Adrenal gland (tissue), 9 donors: ENCODE measurements at regions not wholly inside any gene's neighbourhood (a gene's known extent, or its start where the extent isn't known, plus 50 kb on each side); places are given as distances from the start of the nearest gene placed in this dataset.

Source experiments
- DNase-seq, 7 donors: peaks; one replicate each; pipeline ENCODE4 v3.0.0-alpha.2; 2019 to 2020
- H3K27ac ChIP-seq, 5 donors: fragments of 200-600 bp; sonication (generic) in 4 of 5; 1 replicate in 3 of 5; 2 replicates in 2 of 5; pipeline versions ENCODE4 v1.5.1 to v1.8.0; 2016 to 2020; ENCODE audit warnings: mild to moderate bottlenecking in 1 of 5
- H3K27me3 ChIP-seq: fragments of 200-600 bp; 2 replicates; pipeline ENCODE4 v1.8.0; 2021
- H3K36me3 ChIP-seq, 2 donors: fragments of 200-600 bp; replicated peaks in 1 of 2; 1 replicate in 1 of 2; 2 replicates in 1 of 2; pipeline versions ENCODE4 v1.5.1 to v1.8.0; 2018 to 2022
- H3K4me1 ChIP-seq, 2 donors: fragments of 200-600 bp; replicated peaks in 1 of 2; 1 replicate in 1 of 2; 2 replicates in 1 of 2; pipeline versions ENCODE4 v1.5.1 to v1.8.0; 2018 to 2021
- H3K4me3 ChIP-seq, 4 donors: fragments of 200-600 bp; sonication (generic) in 3 of 4; one replicate each; pipeline ENCODE4 v1.5.1; 2016 to 2018
- H3K9me3 ChIP-seq, 3 donors: fragments of 200-600 bp; sonication (generic) in 1 of 3; replicated peaks in 1 of 3; 1 replicate in 2 of 3; 2 replicates in 1 of 3; pipeline versions ENCODE4 v1.5.1 to v1.8.0; 2016 to 2021
- CTCF ChIP-seq, 6 experiments: fragments of 450-650 bp in 4 of 6; fragments of 200-600 bp in 2 of 6; sonication (generic) in 1 of 6; IDR thresholded peaks; 1 replicate in 5 of 6; 2 replicates in 1 of 6; pipeline versions ENCODE4 v1.5.1 to v1.8.0; 2016 to 2021; ENCODE audit warnings: antibody characterized with exemption in 6 of 6, mild to moderate bottlenecking in 2 of 6, moderate library complexity in 1 of 6
- POLR2A ChIP-seq, 2 donors: fragments of 450-650 bp; IDR thresholded peaks; one replicate each; pipeline ENCODE4 v1.6.1; 2017; ENCODE audit warnings: antibody characterized with exemption in 2 of 2, mild to moderate bottlenecking in 2 of 2, moderate library complexity in 1 of 2
- WGBS, 4 donors: extraction: QIAGEN DNeasy Blood & Tissue Kit in 2 of 4; methylation state at CpG; one replicate each; pipeline versions ENCODE4 v1.1.5 to v1.1.7; 2013 to 2017; 5-methylcytosine and 5-hydroxymethylcytosine counted together
- intact Hi-C, 2 donors: fragments of 100-400 bp; cut with DNase I; formaldehyde crosslinking; loops; one replicate each; pipeline versions ENCODE4 v1.14.1 to v1.15.0; 2022 to 2023
- donor health status: healthy with polysubstance abuse.
- donor health status: Bipolar disorder and iron deficiency.
- donor health status: DM: yes; HTN: yes; CAD: no.
- donor health status: DM: no; HTN: no; CAD: no.
- donor health status: DM: no; HTN: no; CAD: no.

DNA sequence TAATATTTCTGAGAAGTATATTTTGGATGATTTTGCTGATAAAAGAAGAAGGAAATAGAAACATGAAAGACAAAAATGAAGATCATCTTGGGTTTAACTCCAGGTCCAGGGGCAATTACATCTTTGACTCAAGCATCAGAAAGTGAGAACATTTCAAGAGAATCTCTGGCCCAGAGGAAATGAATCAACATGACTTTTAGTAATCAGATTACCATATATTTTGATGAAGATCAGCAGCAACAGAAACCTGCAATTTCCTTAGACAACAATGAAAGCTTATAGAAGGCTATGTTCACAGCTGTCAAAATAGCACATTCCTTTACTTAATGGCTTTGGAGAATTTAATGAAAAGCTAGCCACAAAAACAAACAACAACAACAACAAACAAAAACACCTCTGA is 638.1 kb downstream of the EFNA5 start:
- H3K27me3 ChIP-seq: no peaks in the 10 kb centered on the region
- DNase-seq: no peak
- no peaks in the 10 kb centered on the region for H3K36me3 ChIP-seq
- no peak overlapping the region for H3K4me3 ChIP-seq
- no peak overlapping the region for H3K27ac ChIP-seq
- intact Hi-C loops: no loop called here
- H3K9me3 ChIP-seq: no peaks in the 10 kb centered on the region
- TF ChIP-seq POLR2A (IDR thresholded peaks at IDR 0.05) (no peak), CTCF (IDR thresholded peaks at IDR 0.05) (no peak)
- H3K4me1 ChIP-seq: no peaks in the 10 kb centered on the region

- 95 to 100% (median 99%) methylated on average over 2 of the region's 2 CpGs for WGBS, 4 donors
- H3K27me3 ChIP-seq: no peaks in the 10 kb centered on the region
These were observed 641.8 kb downstream of the EFNA5 start for GRCh38 chr5:107028938-107029337.

DNA sequence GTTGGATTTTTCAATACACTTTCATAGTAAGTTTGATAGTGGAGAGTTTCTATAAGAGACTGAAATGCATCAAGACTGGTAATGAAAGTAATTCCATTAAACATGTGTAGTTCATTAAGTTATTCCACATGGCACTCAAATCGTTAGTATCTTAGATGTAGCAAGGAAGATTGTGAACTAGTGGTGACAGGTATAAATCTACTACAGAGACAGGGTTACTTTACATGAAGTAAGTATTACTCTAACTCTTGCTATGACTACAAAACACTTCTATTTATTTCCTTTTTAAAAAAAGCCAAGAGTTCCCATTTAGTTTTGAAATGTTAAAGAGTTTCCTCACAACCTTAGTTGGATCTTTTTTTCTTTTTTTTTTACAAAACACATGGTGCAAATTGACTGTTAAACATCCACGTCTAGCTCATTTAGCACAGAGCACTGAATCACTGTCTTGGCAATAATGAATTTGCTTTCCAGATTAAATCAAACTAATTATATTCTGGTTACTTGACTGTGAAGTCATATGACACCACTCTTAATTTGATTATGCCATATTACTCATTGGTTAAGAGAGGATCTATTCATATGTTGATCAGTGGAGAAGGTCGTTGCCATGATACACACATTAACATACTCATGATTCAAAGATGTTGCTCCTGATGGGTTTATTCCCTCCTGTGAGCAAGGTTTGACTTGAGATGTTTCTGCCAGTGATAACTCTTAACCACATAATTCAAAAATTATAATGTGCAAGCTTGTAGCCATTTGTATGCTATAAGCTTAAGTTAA is 644.8 kb downstream of the EFNA5 start:
- no peaks in the 10 kb centered on the region for H3K27me3 ChIP-seq
- no peak overlapping the region for H3K4me3 ChIP-seq
- no peaks in the 10 kb centered on the region for H3K4me1 ChIP-seq
- WGBS, 4 donors: 41 to 73% (median 42%) methylated on average over 3 of the region's 3 CpGs
- DNase-seq: no peak
- H3K9me3 ChIP-seq: no peaks in the 10 kb centered on the region
- no peak for TF ChIP-seq CTCF (IDR thresholded peaks at IDR 0.05)
- TF ChIP-seq POLR2A (IDR thresholded peaks at IDR 0.05): no peak
- no peaks in the 10 kb centered on the region for H3K36me3 ChIP-seq
- intact Hi-C loops: no loop called here
- H3K27ac ChIP-seq: no peak overlapping the region

More at GRCh38 chr5:107028938-107029337, 641.8 kb downstream of the EFNA5 start:
- H3K27ac ChIP-seq: no peak overlapping the region
- intact Hi-C loops: no loop called here
- H3K36me3 ChIP-seq: no peaks in the 10 kb centered on the region
- no peaks in the 10 kb centered on the region for H3K9me3 ChIP-seq
- TF ChIP-seq CTCF (IDR thresholded peaks at IDR 0.05): no peak
- no peak for TF ChIP-seq POLR2A (IDR thresholded peaks at IDR 0.05)
- DNase-seq: no peak
- no peaks in the 10 kb centered on the region for H3K4me1 ChIP-seq
- no peak overlapping the region for H3K4me3 ChIP-seq

DNA sequence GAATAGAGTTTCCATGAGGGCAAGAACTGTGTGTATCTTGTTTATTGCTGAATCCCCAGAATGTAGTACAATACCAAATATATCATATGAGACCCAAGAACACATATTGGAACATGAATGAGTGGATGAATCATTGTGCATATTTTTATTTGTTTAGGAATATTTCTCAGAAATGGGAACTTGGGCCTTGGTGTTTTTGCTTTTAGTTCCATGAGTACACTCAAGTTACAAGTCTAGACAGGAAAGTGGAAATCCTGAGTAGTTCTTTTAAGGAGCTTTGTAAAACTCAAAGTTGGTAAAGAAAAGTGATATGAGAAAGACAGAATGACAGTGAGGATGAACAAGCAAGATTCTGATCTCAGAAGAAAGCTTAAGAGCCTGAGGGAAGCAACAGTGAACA is 647.0 kb downstream of the EFNA5 start:
- intact Hi-C loops: no loop called here

More for the DNA sequence above, 647.0 kb downstream of the EFNA5 start:
- Histone ChIP-seq H3K9me3 (no peaks in the 10 kb centered on the region), H3K27ac (no peak overlapping the region), H3K4me1 (no peaks in the 10 kb centered on the region), H3K36me3 (no peaks in the 10 kb centered on the region), H3K4me3 (no peak overlapping the region), H3K27me3 (no peaks in the 10 kb centered on the region)
- no peak for DNase-seq
- TF ChIP-seq POLR2A (IDR thresholded peaks at IDR 0.05) (no peak), CTCF (IDR thresholded peaks at IDR 0.05) (no peak)
